HG03354 (cell line): ENCODE measurements at regions not wholly inside any gene's neighbourhood (a gene's known extent, or its start where the extent isn't known, plus 50 kb on each side); places are given as distances from the start of the nearest gene placed in this dataset.
"Not testable (repeated sequence)": the region's sequence is repeated elsewhere in the genome, so short reads cannot be mapped to it uniquely, and the experiment has no call there.

Experiments used
- ATAC-seq: cut with Tn5 transposase; IDR thresholded peaks from one replicate; pipeline ENCODE4 v1.9.1; 2021; ENCODE audit warnings: mild to moderate bottlenecking; ENCODE audit not compliant: unreplicated experiment, poor library complexity, severe bottlenecking

DNA sequence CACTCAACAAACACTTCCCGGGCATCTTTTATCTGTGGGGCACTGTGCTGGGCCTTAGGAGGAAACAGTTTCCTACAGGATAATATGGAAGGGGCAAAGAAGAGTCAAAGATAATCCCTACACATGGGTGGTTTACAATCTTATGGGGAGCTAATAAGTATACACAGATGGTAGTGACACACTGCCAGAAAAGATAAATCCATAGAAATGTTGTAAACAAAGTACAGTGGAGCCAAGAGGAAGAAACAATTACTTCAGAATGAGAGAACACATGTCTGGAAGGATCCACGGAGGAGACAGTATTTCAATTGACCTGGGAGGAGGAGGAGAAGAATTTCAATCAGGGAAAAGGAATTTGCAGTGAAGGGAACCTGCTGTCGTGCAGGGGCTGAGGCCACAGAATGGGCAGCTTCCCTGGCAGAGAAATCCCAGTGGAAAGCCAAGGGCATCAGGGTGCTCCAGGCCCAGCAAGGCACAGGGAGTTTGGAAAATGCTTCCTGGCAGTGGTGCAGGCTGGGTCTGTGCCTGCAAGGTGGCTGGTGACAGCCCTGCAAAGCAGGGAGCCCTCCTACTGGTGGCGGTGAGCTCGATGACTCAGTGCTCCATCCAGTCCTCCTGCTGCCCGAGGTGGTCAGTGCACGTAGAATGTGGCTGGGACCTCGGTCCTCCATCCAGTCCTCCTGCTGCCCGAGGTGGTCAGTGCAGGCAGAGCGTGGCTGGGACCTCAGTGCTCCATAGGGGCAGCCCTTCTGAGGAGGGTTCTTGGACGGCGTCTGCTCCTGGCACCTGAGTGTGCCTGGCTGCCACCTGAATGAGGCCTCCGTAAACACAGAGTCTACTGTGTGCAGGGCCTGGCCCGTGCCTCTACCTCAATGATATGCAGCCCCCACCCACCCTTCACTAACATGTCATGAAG lies 444.3 kb upstream of the B3GAT1 start:
- no peak for ATAC-seq

DNA sequence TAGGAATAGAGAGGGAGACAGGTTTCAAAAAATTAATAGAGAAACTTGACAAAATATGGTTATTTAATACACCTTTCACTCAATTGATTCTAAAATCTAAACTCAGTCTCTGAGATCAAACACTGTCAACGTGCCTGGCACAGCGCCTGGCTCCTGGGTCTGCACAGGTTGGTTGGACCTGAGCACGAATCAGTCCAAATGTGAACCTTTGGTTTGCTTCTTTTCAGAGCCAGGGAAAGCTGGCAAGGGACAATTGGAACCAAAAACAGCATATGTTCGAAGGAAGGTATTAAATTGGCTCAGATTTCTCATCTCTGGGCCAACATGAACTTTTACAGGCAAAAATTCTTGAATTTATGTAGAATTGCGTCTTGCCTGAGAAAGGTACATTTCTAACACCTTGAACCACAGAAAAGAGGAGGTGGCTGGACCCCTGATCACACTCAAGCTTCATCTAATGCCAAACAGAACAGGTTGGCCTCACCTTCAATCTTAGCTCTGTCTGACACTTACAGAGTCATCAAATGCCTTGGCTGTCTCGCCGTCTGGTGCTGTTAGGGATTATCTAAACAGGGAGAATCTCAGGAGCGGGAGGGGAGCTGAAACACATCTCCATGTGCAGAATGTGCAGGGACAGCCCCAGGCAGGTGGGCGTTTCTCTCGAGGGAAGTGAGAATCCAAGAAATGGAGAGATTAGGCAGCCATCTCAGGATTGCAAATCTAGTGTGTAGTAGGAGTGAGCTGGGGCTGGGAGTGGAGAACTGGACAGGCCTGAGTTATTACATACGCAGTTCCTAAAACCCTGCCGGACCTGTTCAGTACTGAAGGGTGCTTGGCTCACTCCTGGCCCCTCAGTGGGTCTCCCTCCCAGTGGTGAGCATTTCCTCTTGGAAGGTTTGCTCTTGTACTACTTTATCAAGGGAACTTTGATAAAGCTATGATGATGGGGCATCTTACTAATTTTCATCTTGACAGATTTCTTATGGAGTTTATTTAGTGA lies 442.2 kb upstream of the B3GAT1 start:
- ATAC-seq, result no peak

DNA sequence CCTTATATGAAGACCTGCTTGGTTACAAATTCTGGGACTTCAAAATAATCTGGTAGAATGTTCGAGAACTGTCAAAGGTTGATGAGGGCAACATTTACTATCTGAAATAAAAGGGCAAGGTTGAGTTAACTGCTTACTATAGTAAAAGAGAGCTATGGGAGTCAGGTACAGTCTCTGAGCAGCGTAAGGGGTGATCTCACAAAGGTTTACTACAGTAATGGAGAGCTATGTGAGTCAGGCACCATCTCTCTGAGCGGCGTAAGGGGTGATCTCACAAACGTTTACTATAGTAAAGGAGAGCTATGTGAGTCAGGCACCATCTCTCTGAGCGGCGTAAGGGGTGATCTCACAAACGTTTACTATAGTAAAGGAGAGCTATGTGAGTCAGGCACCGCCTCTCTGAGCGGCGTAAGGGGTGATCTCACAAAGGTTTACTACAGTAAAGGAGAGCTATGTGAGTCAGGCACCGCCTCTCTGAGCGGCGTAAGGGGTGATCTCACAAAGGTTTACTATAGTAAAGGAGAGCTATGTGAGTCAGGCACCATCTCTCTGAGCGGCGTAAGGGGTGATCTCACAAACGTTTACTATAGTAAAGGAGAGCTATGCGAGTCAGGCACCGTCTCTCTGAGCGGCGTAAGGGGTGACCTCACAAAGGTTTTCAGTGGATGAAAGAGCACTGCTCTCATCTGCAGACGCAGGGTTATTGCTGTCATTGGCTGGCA lies 439.6 kb upstream of the B3GAT1 start:
- not testable (repeated sequence) for ATAC-seq

DNA sequence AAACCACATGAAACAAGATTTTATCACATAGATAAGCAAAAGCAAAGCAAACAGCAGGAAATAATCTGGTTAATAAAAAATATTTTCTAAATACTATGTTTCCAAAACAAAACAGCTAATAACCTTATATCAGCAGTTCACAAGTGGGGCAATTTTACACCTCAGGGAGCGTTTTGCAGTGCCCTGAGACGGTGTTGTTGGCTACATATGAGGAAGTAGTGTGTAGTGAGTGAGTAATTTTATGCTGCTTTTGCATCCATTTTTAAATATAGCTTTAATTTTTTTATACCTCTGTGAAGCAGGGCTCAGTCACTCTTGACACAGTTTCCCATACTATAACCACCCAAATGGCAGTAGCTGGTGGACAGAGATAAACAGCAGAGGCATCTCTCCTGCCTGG lies 438.5 kb upstream of the B3GAT1 start:
- ATAC-seq, result no peak

DNA sequence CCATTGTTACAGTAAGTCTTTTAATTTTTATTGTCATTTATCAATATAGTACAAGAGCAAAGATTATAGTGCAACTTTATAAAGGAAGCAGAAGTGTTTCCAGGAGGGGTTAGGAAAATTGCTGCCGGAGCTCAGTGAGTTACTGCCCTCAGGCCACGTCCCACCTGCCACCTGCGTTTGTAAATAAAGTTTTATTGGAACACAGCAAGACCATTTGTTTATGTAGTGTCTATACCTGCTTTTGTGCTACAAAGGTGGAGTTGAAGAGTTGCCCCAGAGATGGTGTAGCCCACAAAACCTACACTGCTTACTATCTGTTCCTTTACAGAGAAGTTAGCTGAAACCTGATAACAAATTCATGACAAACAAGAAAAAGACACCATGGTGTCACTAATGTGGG lies 437.8 kb upstream of the B3GAT1 start:
- ATAC-seq, result no peak

DNA sequence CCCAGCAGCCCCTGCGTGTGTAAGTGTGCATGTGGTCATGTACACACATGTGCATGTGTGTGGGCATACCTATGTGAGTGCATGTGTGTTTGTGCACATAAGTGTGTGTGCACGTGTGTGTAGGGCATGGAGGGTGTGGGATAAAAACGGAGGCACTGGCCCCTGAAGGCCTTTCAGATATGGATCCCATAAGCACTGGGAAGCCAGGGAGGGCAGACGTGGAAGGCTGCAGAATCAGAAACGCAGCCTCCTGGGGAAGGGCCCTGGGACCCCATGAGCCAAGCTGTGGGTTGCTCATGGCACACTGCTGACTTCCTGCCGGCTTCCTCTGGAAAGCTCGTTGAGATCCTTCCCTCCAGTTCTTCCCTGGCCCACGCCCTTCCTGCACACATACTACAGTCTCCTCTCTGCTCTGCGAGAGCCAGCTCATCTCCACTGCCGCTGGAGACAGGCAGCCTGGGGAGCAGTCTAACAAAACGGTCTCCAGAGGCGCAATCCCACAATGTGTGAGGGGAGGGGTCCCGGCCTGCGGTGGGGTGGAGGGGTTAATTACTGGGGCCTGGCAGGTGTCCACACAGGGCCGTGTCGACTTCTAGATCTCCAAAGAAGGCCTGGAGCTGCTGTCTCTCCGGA lies 435.2 kb upstream of the B3GAT1 start:
- no peak for ATAC-seq

DNA sequence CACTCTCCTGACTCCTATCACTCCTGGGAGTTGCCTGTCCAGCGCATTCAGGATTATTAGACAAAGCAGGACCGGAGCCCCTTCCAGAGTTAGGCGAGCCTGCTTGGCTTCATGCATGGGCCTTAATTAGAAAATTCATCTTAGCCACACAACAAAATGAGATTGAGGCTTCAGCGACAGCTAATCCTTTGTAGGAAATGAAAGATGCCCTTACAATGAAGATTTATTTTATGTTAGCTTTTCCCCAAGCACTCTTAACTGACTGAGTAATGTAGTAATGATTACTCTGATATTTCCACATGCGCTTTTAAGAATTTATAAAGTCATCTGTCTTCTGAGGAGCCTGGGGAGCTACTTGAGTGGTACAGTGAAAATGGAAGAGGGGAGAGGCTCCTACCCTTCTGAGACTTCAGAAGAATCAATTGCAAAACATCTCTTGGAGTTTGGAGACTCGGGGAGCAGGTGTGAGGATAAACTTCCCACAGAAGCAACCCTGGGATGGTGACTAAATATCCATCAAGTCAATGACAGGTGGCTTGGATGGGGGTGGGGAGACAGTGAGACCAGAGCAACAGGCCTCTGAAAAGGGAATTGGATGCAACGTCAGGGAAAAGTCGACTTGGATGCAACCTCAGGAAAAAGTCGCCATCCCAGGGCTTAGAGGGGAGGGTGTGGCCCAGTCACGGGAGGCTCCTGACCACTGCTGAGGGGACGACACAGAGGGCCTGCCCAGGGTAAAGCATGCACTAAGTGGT lies 434.5 kb upstream of the B3GAT1 start:
- no peak for ATAC-seq

DNA sequence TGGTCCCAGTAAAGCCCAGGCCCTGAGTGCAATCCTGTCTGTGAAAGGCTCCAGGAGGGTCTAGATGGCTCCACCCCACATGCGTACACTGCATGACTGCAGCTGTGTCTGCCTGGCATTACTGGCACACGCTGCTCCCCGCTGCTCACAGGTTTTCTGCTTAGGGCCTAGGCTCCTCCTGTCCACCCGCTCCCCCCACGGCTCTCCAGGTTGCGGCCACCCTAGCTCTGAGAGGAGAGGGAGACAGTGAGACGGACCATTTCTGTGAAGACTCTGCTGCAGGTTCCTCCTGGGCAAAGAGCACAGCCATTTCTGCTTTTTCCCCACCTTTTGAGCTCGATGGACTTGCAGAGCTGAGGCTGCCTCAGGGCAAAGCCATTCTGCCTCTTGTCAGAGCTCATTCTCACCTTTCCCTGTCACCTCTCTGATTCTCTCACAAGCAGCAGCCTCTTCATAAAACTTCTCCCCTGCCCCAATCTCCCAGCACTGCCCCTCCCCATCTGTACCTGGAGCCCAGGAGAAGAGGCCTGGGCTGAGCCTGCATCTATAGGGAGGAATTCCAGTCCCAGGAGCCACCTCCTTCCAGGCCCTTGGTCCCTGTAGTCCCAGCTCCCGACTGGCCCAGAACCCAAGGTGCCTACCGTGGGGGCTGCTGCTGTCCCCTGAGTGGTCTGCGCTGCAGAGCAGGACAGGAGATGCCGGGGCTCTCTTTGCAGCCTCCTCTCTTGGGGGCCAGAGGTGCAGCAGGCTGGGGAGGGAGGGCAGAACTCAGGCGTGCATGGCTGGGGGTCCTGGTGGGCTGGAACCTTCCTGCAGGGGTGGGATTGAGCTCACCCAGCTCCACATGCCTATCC lies 433.7 kb upstream of the B3GAT1 start:
- ATAC-seq, result no peak

DNA sequence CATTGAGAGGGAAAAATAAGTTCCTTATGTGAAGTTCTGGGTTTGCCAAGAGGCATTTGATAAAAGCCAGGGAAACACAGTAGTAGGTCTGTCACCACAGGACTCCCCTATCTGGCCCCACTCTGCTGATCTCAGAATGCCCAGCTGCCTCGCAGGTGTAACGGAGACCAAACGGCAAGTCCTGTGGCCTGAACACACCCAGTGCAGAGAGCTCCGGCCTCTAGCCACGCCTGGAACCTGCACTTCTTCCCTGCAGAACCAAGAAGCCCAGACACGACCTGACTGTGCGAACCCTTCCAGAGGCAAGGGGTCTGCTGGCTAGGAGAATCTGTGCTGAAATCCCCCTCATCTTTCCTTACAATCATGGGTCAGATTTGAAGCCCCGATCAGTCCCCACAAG lies 432.8 kb upstream of the B3GAT1 start:
- ATAC-seq, result no peak

DNA sequence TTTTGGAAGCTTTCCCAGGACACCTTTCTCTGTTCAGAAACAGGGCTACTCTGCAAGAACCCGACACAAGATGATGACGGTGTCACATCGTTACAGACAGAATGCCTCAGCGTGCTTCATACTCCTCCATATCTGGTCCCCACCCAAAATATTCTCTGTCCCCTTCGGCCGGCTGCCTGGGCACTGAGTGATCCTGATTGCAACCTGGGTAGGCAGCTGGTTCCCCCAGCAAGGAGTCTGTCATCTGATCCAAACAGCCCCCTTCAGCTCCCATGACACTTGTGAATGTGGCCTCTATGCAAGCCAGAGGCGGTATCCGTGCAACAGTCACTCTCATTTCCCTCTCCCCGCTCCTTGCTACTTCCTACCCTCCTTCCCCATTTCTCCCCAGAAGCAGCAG lies 431.7 kb upstream of the B3GAT1 start:
- ATAC-seq, result no peak

DNA sequence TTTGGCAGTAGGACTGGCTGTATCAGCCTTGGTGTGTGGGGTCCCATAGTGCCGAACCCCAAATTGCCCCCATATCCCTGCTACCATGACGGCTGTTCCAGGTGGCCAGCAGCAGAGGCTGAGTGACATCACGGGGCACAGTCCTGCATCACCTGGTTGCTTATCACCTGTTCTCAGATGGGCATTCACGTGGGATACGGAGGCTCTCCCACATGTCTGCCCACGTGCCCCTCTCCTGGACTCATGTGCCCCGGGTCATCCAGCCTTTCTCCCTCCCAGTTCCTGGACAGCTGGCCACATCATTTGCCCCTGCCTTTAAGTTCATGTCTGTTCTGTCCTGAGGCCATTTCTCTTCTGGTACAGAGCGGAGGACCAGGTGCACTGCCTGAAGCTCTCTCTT lies 431.0 kb upstream of the B3GAT1 start:
- no peak for ATAC-seq

DNA sequence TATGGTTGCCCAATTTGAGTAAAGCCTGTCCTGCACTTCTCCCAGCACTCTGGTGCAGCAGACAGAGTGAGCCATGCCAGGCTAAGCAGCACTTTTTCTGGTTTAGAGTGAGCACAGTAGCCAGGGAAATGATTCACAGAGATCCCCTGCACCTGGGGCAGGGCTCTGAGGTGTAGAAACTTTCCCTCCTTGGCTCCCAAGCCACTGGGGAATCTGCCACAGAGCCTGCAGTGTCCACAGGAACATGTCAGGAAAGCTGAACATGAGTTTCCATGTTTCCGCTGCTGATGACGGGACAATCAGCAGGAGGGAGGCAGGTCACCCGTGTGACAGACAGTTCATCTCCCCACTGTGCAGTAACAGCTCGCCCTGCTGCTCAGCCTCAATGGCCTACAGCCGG lies 429.9 kb upstream of the B3GAT1 start:
- no peak for ATAC-seq

DNA sequence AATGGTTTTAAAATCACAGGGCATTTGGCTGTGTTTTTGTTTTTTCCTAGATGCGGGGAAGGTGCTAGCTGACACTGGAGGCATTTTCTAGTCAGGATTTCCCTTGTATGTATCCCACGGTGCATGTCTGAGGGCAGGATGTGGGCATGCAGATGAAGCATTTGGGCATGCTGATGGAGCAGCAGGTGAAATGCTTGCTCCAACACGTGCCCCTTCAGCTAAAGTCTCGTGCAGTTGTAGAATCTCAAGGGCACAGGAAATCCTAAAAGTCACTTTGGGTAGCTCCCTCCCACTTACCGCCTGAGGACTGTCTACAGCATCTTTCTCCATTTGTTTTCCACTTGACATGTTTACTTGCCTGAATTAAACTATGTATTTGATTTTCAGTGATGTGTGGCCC lies 429.4 kb upstream of the B3GAT1 start:
- no peak for ATAC-seq

DNA sequence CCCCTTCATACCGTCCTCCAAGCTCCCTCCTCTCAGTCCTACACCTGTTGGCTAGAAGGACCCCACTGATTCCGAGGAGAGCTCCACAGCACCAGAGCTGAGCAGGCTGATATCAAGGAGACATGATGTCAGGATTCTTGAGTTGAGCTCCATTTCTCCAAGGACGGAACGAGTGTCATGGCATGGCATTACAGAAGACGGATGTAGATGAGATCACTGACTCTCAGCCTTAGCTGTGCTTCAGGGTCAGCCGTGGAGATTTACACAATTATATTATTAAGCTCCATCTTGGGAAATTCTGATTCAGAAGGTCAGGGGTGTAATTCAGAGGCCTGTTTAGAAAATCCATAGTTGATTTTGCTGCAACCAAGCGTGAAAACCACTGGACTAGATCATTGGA lies 428.9 kb upstream of the B3GAT1 start:
- no peak for ATAC-seq

DNA sequence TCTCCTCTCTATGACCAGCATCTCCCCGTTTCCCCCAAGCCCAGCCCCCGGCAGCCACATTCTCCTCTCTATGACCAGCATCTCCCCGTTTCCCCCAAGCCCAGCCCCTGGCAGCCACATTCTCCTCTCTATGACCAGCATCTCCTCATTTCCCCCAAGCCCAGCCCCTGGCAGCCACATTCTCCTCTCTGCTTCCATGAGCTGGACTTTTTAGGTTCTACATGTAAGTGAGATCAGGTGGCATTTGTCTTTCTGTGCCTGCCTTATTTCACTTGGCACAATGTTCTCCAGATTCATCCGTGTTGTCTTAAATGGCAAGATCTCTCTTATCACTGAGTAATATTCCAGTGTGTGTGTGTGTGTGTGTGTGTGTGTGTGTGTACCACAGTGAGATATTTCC lies 428.1 kb upstream of the B3GAT1 start:
- ATAC-seq, result not testable (repeated sequence)

DNA sequence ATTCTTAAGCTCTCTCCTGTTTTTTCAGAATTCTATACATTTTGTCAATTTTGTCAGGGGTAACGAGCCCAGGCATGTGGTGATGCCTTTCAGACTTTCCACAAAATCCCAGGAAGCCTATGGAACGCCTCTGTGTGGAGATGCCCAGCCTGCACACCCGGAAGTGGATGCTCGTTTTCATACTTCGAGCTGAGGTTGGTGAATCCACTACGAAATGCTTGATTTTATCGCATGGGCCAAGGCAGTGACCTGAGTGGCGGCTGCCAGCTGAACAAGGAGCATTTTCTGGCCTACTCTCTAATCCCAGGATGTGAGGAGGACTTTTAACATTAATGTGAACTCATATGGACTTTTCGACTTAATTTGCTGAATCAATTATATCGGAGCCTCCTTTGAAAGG lies 426.7 kb upstream of the B3GAT1 start:
- ATAC-seq, result no peak

DNA sequence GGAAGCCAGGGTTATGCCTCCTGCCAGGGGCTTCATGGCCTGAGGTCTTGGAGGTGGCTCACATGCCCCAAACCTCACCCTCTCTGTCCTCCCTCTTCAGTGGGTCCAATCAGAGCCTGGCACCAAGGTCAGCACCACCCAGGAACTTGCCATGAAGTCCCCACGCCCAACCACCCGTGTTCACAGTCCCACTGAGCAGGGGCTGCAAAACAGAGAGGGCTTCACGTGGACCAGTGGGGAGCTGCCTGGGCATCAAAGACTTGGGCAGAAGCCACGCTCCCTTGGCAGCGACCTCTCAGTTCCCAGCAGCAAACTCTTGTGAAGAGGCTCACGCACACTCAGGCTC lies 425.8 kb upstream of the B3GAT1 start:
- no peak for ATAC-seq
